Body of pancreas (tissue), 4 donors: ENCODE measurements at regions not wholly inside any gene's neighbourhood (a gene's known extent, or its start where the extent isn't known, plus 50 kb on each side); places are given as distances from the start of the nearest gene placed in this dataset.

ENCODE experiments used
- CTCF ChIP-seq, 7 experiments: fragments of 450-650 bp in 4 of 7; fragments of 200-600 bp in 3 of 7; sonication (generic) in 3 of 7; IDR thresholded peaks; one replicate each; pipeline ENCODE4 v1.5.1; 2016 to 2019; ENCODE audit warnings: antibody characterized with exemption in 7 of 7
- POLR2A ChIP-seq, 3 donors: fragments of 450-650 bp; IDR thresholded peaks; one replicate each; pipeline ENCODE4 v1.6.1; 2016; ENCODE audit warnings: antibody characterized with exemption in 3 of 3, mild to moderate bottlenecking in 2 of 3

DNA sequence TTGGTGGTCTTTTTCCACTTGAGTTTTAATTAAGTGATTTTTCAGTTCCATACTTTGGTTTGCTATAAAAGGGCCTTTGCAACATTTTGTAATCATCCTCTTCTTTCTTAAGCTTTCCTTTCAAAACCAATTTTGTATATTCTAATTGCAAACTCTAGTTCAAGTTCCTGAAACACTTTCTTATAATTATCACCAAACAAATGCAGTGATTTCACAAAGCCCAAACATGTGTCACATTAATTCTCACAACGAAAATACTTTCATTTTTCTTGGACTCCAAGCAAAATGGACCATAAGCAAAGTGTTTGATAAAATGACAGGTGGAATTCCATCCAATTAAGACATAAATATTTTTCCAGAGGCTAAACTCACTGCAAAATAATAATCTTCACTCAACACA, 188.2 kb upstream of the IRX5 start:
- no peak for TF ChIP-seq CTCF (IDR thresholded peaks at IDR 0.05)
- TF ChIP-seq POLR2A (IDR thresholded peaks at IDR 0.05) = no peak
